PC-3 (cell line): ENCODE measurements at regions not wholly inside any gene's neighbourhood (a gene's known extent, or its start where the extent isn't known, plus 50 kb on each side); places are given as distances from the start of the nearest gene placed in this dataset.

ENCODE experiments used
- EZH2 ChIP-seq: fragments of 300-600 bp; sonication (generic); IDR thresholded peaks from one replicate; pipeline ENCODE4 v1.6.1; 2017; ENCODE audit warnings: antibody characterized with exemption, mild to moderate bottlenecking, low read length; ENCODE audit not compliant: unreplicated experiment
- TF ChIP-seq, protein P1 (sequence below): fragments of 300-600 bp; sonication (generic); conservative IDR thresholded peaks from 2 replicates; pipeline ENCODE4 v1.5.1; 2017; ENCODE audit warnings: antibody characterized with exemption, low read depth, mild to moderate bottlenecking, low read length

DNA sequence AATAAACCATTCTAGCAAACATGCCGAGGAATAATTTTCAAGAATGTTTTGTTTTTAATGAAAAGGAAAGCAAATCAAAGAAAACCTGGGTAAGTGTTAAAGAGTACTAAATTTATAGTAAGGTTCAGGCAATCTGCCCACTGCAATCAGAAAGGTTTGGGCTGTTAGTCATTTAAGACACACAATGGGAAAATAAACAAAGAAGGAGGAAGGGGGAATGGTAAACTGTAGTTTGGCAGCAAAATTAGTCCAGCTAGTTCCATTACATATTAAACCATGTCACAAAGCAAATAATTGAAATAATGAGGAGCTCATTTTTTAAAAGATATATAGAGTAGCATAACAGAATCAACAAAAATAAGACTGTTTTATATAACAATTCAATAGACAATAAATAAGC is 87.5 kb upstream of the COPS8 start:
- no peak for TF ChIP-seq EZH2
- TF ChIP-seq, protein P1, sequence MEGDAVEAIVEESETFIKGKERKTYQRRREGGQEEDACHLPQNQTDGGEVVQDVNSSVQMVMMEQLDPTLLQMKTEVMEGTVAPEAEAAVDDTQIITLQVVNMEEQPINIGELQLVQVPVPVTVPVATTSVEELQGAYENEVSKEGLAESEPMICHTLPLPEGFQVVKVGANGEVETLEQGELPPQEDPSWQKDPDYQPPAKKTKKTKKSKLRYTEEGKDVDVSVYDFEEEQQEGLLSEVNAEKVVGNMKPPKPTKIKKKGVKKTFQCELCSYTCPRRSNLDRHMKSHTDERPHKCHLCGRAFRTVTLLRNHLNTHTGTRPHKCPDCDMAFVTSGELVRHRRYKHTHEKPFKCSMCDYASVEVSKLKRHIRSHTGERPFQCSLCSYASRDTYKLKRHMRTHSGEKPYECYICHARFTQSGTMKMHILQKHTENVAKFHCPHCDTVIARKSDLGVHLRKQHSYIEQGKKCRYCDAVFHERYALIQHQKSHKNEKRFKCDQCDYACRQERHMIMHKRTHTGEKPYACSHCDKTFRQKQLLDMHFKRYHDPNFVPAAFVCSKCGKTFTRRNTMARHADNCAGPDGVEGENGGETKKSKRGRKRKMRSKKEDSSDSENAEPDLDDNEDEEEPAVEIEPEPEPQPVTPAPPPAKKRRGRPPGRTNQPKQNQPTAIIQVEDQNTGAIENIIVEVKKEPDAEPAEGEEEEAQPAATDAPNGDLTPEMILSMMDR, result no peak
